ENCODE measurements at regions not wholly inside any gene's neighbourhood (a gene's known extent, or its start where the extent isn't known, plus 50 kb on each side); places are given as distances from the start of the nearest gene placed in this dataset.

- H3K36me3 ChIP-seq (ENCODE audit: insufficient read depth in 1 of 2, low read depth in 1 of 2) = no peaks in the 10 kb centered on the region
- WGBS, 3 donors = 15 to 30% (median 23%) methylated on average over 1 of the region's 1 CpG
- no peak overlapping the region for H3K27ac ChIP-seq
- no peak overlapping the region for H3K4me3 ChIP-seq
- DNase-seq (no peak), ATAC-seq (no peak)
- intact Hi-C loops (cut with DNase I) = no loop called here
- H3K4me1 ChIP-seq = no peaks in the 10 kb centered on the region
- no peaks in the 10 kb centered on the region for H3K27me3 ChIP-seq (ENCODE audit: insufficient read depth in 3 of 3, low read length in 2 of 3)
- H3K9me3 ChIP-seq = no peaks in the 10 kb centered on the region
- TF ChIP-seq, protein P1, sequence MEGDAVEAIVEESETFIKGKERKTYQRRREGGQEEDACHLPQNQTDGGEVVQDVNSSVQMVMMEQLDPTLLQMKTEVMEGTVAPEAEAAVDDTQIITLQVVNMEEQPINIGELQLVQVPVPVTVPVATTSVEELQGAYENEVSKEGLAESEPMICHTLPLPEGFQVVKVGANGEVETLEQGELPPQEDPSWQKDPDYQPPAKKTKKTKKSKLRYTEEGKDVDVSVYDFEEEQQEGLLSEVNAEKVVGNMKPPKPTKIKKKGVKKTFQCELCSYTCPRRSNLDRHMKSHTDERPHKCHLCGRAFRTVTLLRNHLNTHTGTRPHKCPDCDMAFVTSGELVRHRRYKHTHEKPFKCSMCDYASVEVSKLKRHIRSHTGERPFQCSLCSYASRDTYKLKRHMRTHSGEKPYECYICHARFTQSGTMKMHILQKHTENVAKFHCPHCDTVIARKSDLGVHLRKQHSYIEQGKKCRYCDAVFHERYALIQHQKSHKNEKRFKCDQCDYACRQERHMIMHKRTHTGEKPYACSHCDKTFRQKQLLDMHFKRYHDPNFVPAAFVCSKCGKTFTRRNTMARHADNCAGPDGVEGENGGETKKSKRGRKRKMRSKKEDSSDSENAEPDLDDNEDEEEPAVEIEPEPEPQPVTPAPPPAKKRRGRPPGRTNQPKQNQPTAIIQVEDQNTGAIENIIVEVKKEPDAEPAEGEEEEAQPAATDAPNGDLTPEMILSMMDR (IDR thresholded peaks at IDR 0.05) = no peak
These were observed 817.4 kb upstream of the ACVR2A start for GRCh38 chr2:147027436-147027835.

DNA sequence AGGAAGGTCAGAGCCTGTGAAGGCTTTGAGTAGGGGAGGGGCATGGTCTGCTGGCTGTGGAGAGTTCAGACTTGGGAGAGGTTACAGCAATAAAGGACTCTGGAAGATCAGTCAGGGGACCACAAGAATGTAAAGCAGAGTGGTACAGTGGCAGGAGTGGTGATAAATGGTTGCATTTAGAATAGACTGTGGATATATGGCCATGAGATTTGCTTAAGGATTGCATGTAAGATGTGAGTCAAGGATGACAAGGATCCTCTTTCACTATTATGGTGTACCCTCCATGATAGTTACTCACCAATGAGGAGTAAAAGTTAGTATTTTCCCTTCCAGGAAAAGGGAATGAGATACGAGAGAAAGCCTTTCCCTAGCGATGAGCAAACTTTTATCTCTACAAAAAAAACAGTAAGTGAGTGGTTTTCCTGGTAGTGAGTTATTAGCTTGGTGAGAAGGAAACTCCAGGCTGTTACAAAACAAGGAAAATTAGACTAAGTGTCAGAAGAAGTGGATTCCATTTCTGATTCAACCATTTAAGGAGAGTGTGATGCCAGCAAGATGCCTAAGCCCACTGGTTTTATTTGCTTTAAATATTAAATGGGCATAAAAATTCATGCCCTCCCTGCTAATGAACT, 818.0 kb upstream of the ACVR2A start:
- intact Hi-C loops (cut with DNase I) = no loop called here
- DNase-seq (no peak), ATAC-seq (no peak)
- no peaks in the 10 kb centered on the region for H3K27me3 ChIP-seq (ENCODE audit: insufficient read depth in 3 of 3, low read length in 2 of 3)
- H3K4me1 ChIP-seq = no peaks in the 10 kb centered on the region
- WGBS, 3 donors = 82 to 88% (median 82%) methylated on average over 2 of the region's 2 CpGs
- H3K27ac ChIP-seq = no peak overlapping the region
- no peaks in the 10 kb centered on the region for H3K9me3 ChIP-seq
- H3K36me3 ChIP-seq (ENCODE audit: insufficient read depth in 1 of 2, low read depth in 1 of 2) = no peaks in the 10 kb centered on the region
- TF ChIP-seq, protein P1 (IDR thresholded peaks at IDR 0.05) = no peak
- no peak overlapping the region for H3K4me3 ChIP-seq

GRCh38 chr2:147025646-147026585, 818.9 kb upstream of the ACVR2A start:
- WGBS, 3 donors = 58 to 79% (median 70%) methylated on average over 1 of the region's 1 CpG
- peak in 2 of 4 donors; percentile 5 to 33 for ATAC-seq
- H3K27me3 ChIP-seq (ENCODE audit: insufficient read depth in 3 of 3, low read length in 2 of 3) = no peaks in the 10 kb centered on the region

DNA sequence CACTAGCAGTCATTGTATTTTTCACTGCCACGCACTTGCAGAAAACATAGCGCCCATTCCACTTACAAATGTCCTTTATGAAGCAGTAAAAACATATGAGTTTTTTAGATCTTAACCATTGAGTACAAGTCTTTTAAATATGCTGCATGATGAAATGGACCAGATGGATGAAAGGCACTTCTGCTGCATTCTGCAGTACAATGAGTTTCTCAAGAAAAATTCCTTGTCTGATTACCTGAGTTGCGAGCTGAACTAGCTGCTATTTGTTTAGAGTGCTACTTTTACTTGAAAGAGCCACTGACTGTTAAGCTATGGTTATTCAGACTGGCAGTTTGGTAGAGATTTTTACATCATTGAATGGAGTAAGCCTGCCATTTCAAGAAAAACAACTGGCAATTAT, 825.5 kb upstream of the ACVR2A start:
- no peak for DNase-seq
- no peaks in the 10 kb centered on the region for H3K4me1 ChIP-seq
- H3K27ac ChIP-seq = no peak overlapping the region
- no peak overlapping the region for H3K4me3 ChIP-seq
- TF ChIP-seq, protein P1 (IDR thresholded peaks at IDR 0.05) = no peak
- H3K36me3 ChIP-seq (ENCODE audit: insufficient read depth in 1 of 2, low read depth in 1 of 2) = no peaks in the 10 kb centered on the region
- WGBS, 3 donors = 91 to 95% (median 93%) methylated on average over 3 of the region's 3 CpGs
- H3K27me3 ChIP-seq (ENCODE audit: insufficient read depth in 3 of 3, low read length in 2 of 3) = no peaks in the 10 kb centered on the region
- H3K9me3 ChIP-seq = no peaks in the 10 kb centered on the region
- no peak for ATAC-seq
- intact Hi-C loops (cut with DNase I) = no loop called here

More at GRCh38 chr2:147025646-147026585, 818.9 kb upstream of the ACVR2A start:
- Histone ChIP-seq H3K27ac (no peak overlapping the region), H3K4me1 (no peaks in the 10 kb centered on the region), H3K4me3 (no peak overlapping the region), H3K36me3 (ENCODE audit: insufficient read depth in 1 of 2, low read depth in 1 of 2) (no peaks in the 10 kb centered on the region), H3K9me3 (no peaks in the 10 kb centered on the region)
- intact Hi-C loops (cut with DNase I) = no loop called here
- TF ChIP-seq, protein P1 (IDR thresholded peaks at IDR 0.05) = no peak
- no peak for DNase-seq

Measured in psoas muscle (tissue), 7 donors.